ENCODE measurements at regions not wholly inside any gene's neighbourhood (a gene's known extent, or its start where the extent isn't known, plus 50 kb on each side); places are given as distances from the start of the nearest gene placed in this dataset.

DNA sequence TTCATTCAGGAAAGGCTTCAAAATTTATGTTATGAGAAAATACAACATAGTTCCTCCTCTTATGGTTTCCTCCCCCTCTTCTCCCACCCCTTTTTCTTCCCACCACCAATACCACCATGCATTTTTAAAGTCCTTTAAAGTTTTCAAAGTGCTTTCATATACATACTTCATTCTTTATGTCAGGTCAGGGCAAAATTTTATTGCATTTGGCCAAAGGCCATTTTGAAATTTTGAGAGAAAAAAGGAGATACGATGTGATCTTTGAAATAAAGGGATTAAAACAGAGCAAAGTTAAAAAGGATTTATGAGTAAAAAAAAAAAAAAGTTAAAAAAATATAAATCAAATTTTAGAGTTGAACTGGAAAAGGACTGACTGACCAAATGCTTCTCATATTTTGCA, 792.5 kb upstream of the FANCL start:
- FAIRE-seq (no peak), DNase-seq (ENCODE audit: insufficient read length, low spot score) (no peak)
- TF ChIP-seq, protein P1, sequence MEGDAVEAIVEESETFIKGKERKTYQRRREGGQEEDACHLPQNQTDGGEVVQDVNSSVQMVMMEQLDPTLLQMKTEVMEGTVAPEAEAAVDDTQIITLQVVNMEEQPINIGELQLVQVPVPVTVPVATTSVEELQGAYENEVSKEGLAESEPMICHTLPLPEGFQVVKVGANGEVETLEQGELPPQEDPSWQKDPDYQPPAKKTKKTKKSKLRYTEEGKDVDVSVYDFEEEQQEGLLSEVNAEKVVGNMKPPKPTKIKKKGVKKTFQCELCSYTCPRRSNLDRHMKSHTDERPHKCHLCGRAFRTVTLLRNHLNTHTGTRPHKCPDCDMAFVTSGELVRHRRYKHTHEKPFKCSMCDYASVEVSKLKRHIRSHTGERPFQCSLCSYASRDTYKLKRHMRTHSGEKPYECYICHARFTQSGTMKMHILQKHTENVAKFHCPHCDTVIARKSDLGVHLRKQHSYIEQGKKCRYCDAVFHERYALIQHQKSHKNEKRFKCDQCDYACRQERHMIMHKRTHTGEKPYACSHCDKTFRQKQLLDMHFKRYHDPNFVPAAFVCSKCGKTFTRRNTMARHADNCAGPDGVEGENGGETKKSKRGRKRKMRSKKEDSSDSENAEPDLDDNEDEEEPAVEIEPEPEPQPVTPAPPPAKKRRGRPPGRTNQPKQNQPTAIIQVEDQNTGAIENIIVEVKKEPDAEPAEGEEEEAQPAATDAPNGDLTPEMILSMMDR (IDR thresholded peaks at IDR 0.05; ENCODE audit: insufficient read depth, missing control alignments): no peak

- FAIRE-seq (no peak), DNase-seq (ENCODE audit: insufficient read length, low spot score) (no peak)
- TF ChIP-seq, protein P1 (IDR thresholded peaks at IDR 0.05; ENCODE audit: insufficient read depth, missing control alignments): no peak
Observed at GRCh38 chr2:59032499-59032898, 791.4 kb upstream of the FANCL start.

DNA sequence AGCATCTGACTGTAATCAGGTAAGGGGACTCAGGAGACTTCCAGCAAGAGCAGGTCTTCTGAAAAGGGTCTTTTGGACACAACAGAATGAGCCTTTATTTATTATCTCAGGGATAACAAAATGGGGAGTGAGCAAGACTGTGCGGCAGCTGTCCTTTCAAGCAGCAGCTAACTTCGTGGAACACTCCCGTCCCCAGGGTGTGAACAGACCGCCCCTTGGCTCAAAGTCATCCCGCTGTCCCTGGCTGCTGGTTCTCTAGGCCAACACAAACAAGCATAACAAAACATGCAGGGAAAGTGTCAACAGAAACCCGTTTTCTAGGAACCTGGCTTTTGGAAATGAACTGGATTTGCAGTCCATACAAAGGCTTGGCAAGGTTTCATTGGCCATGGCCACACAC, 787.9 kb upstream of the FANCL start:
- DNase-seq (ENCODE audit: insufficient read length, low spot score) (no peak), FAIRE-seq (no peak)
- TF ChIP-seq, protein P1 (IDR thresholded peaks at IDR 0.05; ENCODE audit: insufficient read depth, missing control alignments): no peak

DNA sequence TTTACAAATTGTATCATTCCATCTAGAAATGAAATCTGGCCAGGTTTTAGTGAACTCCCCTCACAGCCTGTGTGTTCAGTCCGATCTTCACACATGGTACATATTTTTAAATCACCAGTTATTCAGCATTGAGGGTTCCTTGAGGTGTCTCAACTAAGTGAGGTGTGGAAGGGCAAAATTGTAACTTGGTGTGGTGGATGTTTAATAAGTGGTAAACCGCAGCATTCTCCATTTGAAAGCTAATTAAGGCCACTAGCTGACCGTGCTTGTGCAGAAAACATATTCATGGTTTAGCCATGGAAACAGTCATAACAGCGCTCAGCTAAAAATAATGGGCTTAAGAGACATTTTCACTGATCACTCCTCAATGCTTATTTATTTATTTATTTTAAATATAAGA, 786.2 kb upstream of the FANCL start:
- FAIRE-seq (no peak), DNase-seq (ENCODE audit: insufficient read length, low spot score) (no peak)
- TF ChIP-seq, protein P1 (IDR thresholded peaks at IDR 0.05; ENCODE audit: insufficient read depth, missing control alignments): no peak

DNA sequence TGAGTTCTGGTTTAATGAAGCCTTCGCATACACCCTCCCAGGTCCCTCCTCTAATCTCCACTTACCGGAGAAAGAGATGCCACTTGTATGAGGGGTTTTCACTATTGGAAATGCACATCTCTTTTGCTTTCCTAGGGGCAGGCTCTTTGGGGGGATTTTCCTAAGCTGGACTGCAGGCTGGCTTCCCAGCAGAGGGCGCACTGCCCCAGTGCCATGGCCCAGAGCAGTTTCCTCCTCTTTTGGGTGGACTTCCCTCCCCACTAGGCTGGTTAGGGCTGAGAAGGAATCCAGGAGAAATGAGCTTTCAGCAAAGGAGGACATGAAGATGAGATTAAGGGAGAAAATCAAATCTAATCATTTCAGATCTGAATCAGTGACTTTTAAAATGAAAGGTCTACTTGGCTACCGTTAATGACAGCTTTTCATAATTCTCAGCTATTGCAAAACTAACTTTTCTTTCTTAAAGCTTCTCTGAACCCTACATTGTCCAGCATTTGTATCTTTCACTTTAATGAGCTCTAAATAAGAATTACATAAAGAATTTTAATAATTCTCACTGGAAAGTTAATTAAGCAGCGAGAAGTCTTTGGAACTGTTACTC, 784.1 kb upstream of the FANCL start:
- TF ChIP-seq, protein P1 (IDR thresholded peaks at IDR 0.05; ENCODE audit: insufficient read depth, missing control alignments): peak; percentile 67
- DNase-seq (ENCODE audit: insufficient read length, low spot score): no peak
- no peak for FAIRE-seq

DNA sequence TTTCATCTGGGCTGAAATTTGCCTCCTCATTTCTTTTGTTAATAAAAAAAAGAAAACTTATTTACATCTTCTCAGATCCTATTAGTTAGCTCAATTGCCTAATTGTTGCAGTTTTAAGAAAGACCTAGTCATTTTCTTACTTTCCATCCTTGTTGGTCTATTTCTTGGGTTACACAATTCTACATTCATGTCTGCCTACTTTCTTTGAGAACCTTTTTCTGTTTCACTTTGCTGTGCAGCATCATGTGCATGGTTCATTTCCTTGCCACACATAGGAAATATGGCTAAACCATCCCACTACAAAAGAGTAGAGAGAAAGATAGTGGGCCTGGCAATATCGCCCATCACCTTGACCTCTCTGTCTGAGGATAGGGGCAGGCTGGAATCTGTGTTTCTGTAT, 780.7 kb upstream of the FANCL start:
- TF ChIP-seq, protein P1 (IDR thresholded peaks at IDR 0.05; ENCODE audit: insufficient read depth, missing control alignments): no peak
- FAIRE-seq (no peak), DNase-seq (ENCODE audit: insufficient read length, low spot score) (no peak)

- TF ChIP-seq, protein P1 (IDR thresholded peaks at IDR 0.05; ENCODE audit: insufficient read depth, missing control alignments): no peak
- FAIRE-seq (no peak), DNase-seq (ENCODE audit: insufficient read length, low spot score) (no peak)
Observed at GRCh38 chr2:59019566-59020159, 778.5 kb upstream of the FANCL start.
